HepG2 (cell line): ENCODE measurements at regions not wholly inside any gene's neighbourhood (a gene's known extent, or its start where the extent isn't known, plus 50 kb on each side); places are given as distances from the start of the nearest gene placed in this dataset.

Source experiments
- ATAC-seq: fragments of 200-7000 bp; cut with Tn5 transposase; 3 replicates; pipeline ENCODE4 v1.9.1; 2020; ENCODE audit warnings: mild to moderate bottlenecking, moderate library complexity
- BruUV-seq: library from RNA; stranded (reverse); fragments of 400-500 nt; replicated peaks from 2 replicates; lab custom pipeline; 2021; lab: Mats Ljungman, UMichigan
- CTCF ChIA-PET: fragments of 300-600 bp; formaldehyde crosslinking; extraction: SDS; loops from one replicate; lab custom pipeline; 2021; ENCODE audit warnings: low total read pairs, inconsistent platforms, low intra/inter-chr PET ratio; lab: Yijun Ruan, JAX
- POLR2A ChIA-PET: fragments of 350-600 bp; sonication (Branson Sonifier 250); formaldehyde crosslinking; loops from one replicate; lab custom pipeline; 2020; ENCODE audit warnings: antibody characterized with exemption, inconsistent platforms; lab: Yijun Ruan, JAX
- DNase-seq: peaks from one replicate; pipeline ENCODE4 v3.0.0-alpha.2; 2015; ENCODE audit warnings: low spot score
- FAIRE-seq: peaks from 3 replicates; lab custom pipeline; 2011; peaks lifted over from hg19 to GRCh38; lab: Jason Lieb, UNC
- H2AFZ ChIP-seq: one replicate; pipeline ENCODE4 v1.6.1; 2011; ENCODE audit warnings: low read length, inconsistent platforms
- H3K27ac ChIP-seq: fragments of 300-600 bp; 3 replicates; pipeline ENCODE4 v1.8.0; 2011; ENCODE audit warnings: mixed run types, mild to moderate bottlenecking, mixed read lengths, low read length, inconsistent platforms; ENCODE audit not compliant: insufficient read depth; ENCODE audit errors: extremely low read length
- H3K27me3 ChIP-seq, 2 experiments: fragments of 200-600 bp in 1 of 2; 2 replicates in 1 of 2; 3 replicates in 1 of 2; pipeline versions ENCODE4 v1.6.0 to v1.8.0; 2011; ENCODE audit warnings: low read length in 2 of 2, mild to moderate bottlenecking in 2 of 2, moderate library complexity in 2 of 2, inconsistent platforms in 1 of 2; ENCODE audit not compliant: insufficient read depth in 2 of 2, control insufficient read depth in 1 of 2
- H3K36me3 ChIP-seq, 2 experiments: fragments of 200-600 bp in 1 of 2; replicated peaks in 1 of 2; 2 replicates in 1 of 2; 3 replicates in 1 of 2; pipeline versions ENCODE4 v1.5.1 to v1.8.0; 2011; ENCODE audit warnings: low read length in 2 of 2, inconsistent platforms in 1 of 2; ENCODE audit not compliant: insufficient read depth in 2 of 2, control insufficient read depth in 1 of 2
- H3K4me1 ChIP-seq: 2 replicates; pipeline ENCODE4 v1.5.1; 2012; ENCODE audit warnings: low read length, inconsistent platforms; ENCODE audit not compliant: insufficient read depth
- H3K4me2 ChIP-seq: 2 replicates; pipeline ENCODE4 v1.6.0; 2011; ENCODE audit warnings: low read depth, low read length, inconsistent platforms
- H3K4me3 ChIP-seq, 3 experiments: fragments of 200-600 bp in 1 of 3; sonication (generic), shearing (Covaris generic) in 1 of 3; replicated peaks in 1 of 3; 2 replicates each; pipeline ENCODE4 v1.5.1; 2011 to 2016; ENCODE audit warnings: low read length in 3 of 3, inconsistent platforms in 2 of 3, low read depth in 2 of 3, mild to moderate bottlenecking in 2 of 3, control low read depth in 1 of 3, mixed read lengths in 1 of 3; ENCODE audit not compliant: insufficient read depth in 1 of 3
- H3K79me2 ChIP-seq: one replicate; pipeline ENCODE4 v1.6.1; 2011; ENCODE audit warnings: low read length, inconsistent platforms; ENCODE audit not compliant: insufficient read depth
- H3K9ac ChIP-seq: 2 replicates; pipeline ENCODE4 v1.6.0; 2011; ENCODE audit warnings: mild to moderate bottlenecking, low read depth, low read length, inconsistent platforms; ENCODE audit not compliant: insufficient read depth
- H3K9me3 ChIP-seq: 2 replicates; pipeline ENCODE4 v1.5.1; 2012; ENCODE audit warnings: mild to moderate bottlenecking, low read length
- H4K20me1 ChIP-seq: 2 replicates; pipeline ENCODE4 v1.6.0; 2011; ENCODE audit warnings: inconsistent platforms, mild to moderate bottlenecking, low read length, moderate library complexity; ENCODE audit not compliant: insufficient read depth
- ARNT2 ChIP-seq: sonication (generic); formaldehyde crosslinking; IDR thresholded peaks from 2 replicates; pipeline ENCODE4 v1.8.0; 2022; ENCODE audit warnings: mild to moderate bottlenecking, low read depth, missing genetic modification reagents, moderate library complexity
- MED1 ChIP-seq: sonication (generic); formaldehyde crosslinking; IDR thresholded peaks from 2 replicates; pipeline ENCODE4 v1.4.0; 2020; ENCODE audit warnings: missing genetic modification reagents
- NR1H2 ChIP-seq: sonication (generic); formaldehyde crosslinking; IDR thresholded peaks from 2 replicates; pipeline ENCODE4 v1.8.1; 2022; ENCODE audit warnings: low read depth, missing genetic modification reagents, borderline replicate concordance
- PAX8 ChIP-seq: sonication (generic); formaldehyde crosslinking; IDR thresholded peaks from 2 replicates; pipeline ENCODE4 v1.8.0; 2022; ENCODE audit warnings: mild to moderate bottlenecking, missing genetic modification reagents, borderline replicate concordance
- ZNF329 ChIP-seq: sonication (generic); formaldehyde crosslinking; IDR thresholded peaks from 2 replicates; pipeline ENCODE4 v1.9.0; 2021; ENCODE audit warnings: low read depth, mild to moderate bottlenecking, missing genetic modification reagents
- ZNF614 ChIP-seq: IDR thresholded peaks from 2 replicates; pipeline ENCODE4 v1.6.1; 2018; ENCODE audit warnings: missing biosample characterization, missing genetic modification reagents, inconsistent platforms, borderline replicate concordance
- ZNF724P ChIP-seq: sonication (generic); formaldehyde crosslinking; IDR thresholded peaks from 2 replicates; pipeline ENCODE4 v1.8.0; 2022; ENCODE audit warnings: missing genetic modification reagents, borderline replicate concordance
- WGBS: methylation state at CpG from one replicate; pipeline ENCODE4 v1.1.6; 2017; ENCODE audit warnings: low lambda C conversion rate; 5-methylcytosine and 5-hydroxymethylcytosine counted together
- in situ Hi-C: cut with HindIII; loops from 2 replicates; pipeline ENCODE4 v1.10.0; 2017; ENCODE audit warnings: low pct_unique_long_range_greater_than_20kb; ENCODE audit not compliant: extremely low pct_ligation_motif_present
- intact Hi-C: fragments of 100-400 bp; cut with micrococcal nuclease; formaldehyde crosslinking; loops from one replicate; pipeline ENCODE4 v1.10.0; 2022; ENCODE audit not compliant: unreplicated experiment
- TF ChIP-seq, protein P1 (sequence below): sonication (generic); formaldehyde crosslinking; IDR thresholded peaks from 2 replicates; pipeline ENCODE4 v1.4.0; 2020; ENCODE audit warnings: missing genetic modification reagents, mild to moderate bottlenecking, borderline replicate concordance

DNA sequence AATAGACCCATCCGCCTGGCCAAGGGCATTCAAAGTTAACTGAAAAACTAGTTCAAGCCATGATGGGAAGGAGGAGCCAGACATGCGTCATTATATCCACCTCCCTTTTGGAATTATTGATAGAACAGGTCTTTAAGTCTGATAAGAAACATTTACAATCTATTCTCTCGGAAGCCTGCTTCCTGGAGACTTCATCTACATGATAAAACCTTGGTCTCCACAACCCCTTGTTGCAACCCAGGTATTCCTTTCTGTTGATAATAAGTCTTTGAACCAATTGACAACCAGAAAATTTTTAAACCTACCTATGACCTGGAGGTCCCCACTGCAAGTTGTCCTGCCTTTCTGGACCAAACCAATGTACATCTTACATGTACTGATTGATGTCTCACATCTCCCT lies 451.3 kb downstream of the NAF1 start:
- BruUV-seq, result no TSS peak
- FAIRE-seq (no peak), ATAC-seq (no peak)
- no peaks in the 10 kb centered on the region for H3K27me3 ChIP-seq
- POLR2A ChIA-PET, result no interaction called here
- H3K36me3 ChIP-seq, result no peaks in the 10 kb centered on the region
- no peaks in the 10 kb centered on the region for H3K9me3 ChIP-seq
- 2% methylated on average over 3 of the region's 3 CpGs for WGBS
- H3K4me2 ChIP-seq, result no peak overlapping the region
- H4K20me1 ChIP-seq, result no peaks in the 10 kb centered on the region
- no peak overlapping the region for H3K9ac ChIP-seq
- TF ChIP-seq, protein P1, sequence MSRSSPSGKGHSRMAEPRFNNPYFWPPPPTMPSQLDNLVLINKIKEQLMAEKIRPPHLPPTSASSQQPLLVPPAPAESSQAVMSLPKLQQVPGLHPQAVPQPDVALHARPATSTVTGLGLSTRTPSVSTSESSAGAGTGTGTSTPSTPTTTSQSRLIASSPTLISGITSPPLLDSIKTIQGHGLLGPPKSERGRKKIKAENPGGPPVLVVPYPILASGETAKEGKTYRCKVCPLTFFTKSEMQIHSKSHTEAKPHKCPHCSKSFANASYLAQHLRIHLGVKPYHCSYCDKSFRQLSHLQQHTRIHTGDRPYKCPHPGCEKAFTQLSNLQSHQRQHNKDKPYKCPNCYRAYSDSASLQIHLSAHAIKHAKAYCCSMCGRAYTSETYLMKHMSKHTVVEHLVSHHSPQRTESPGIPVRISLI (CRISPR knock-in tag), result no peak
- TF ChIP-seq ARNT2 (no peak), NR1H2 (CRISPR knock-in tag) (no peak), ZNF329 (CRISPR knock-in tag) (no peak), PAX8 (CRISPR knock-in tag) (no peak), ZNF614 (CRISPR knock-in tag) (no peak), MED1 (CRISPR knock-in tag) (no peak)
- TF ChIP-seq, all 625 proteins: peak for 0
- Histone ChIP-seq H3K4me3 (no peak overlapping the region), H3K79me2 (no peaks in the 10 kb centered on the region), H2AFZ (no peak overlapping the region), H3K27ac (no peak overlapping the region), H3K4me1 (no peaks in the 10 kb centered on the region)
- no peak for DNase-seq
- intact Hi-C loops (no loop called here), in situ Hi-C loops (no loop called here)
- CTCF ChIA-PET, result no interaction called here

DNA sequence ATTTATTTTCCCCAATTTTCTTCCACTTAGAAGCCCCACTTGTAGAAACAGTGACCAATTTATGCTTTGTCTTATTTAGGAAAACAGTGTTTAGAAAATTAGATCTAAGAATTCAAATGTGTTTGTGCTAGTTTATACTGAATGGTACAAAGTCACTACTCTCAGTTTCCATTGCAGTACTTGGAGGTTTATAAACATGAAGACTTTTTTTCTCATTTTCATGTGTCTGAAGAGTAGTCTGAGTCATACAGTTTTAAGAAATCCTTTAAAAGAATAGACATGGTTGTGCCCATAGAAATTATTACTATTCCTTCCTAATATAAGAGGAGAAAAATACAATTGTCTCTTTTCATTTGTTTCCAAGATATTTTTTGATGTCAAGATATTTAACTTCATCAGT lies 458.7 kb downstream of the NAF1 start:
- H4K20me1 ChIP-seq, result no peaks in the 10 kb centered on the region
- FAIRE-seq, result no peak
- BruUV-seq, result no TSS peak
- H3K79me2 ChIP-seq, result no peaks in the 10 kb centered on the region
- H3K27me3 ChIP-seq, result no peaks in the 10 kb centered on the region; a peak in 1 of 5 replicates
- H3K27ac ChIP-seq, result no peak overlapping the region
- no peaks in the 10 kb centered on the region for H3K9me3 ChIP-seq
- H3K36me3 ChIP-seq, result no peaks in the 10 kb centered on the region
- no peak for TF ChIP-seq ZNF724P
- in situ Hi-C loops (no loop called here), intact Hi-C loops (no loop called here)
- H3K4me2 ChIP-seq, result no peak overlapping the region
- H3K4me3 ChIP-seq, result no peak overlapping the region
- H2AFZ ChIP-seq, result no peak overlapping the region
- CTCF ChIA-PET, result no interaction called here
- POLR2A ChIA-PET, result no interaction called here
- no peaks in the 10 kb centered on the region for H3K4me1 ChIP-seq
- ATAC-seq, result no peak
- H3K9ac ChIP-seq, result no peak overlapping the region
- no peak for DNase-seq
